Ovary (tissue), 7 donors: ENCODE measurements at regions not wholly inside any gene's neighbourhood (a gene's known extent, or its start where the extent isn't known, plus 50 kb on each side); places are given as distances from the start of the nearest gene placed in this dataset.
"Not testable (repeated sequence)": the region's sequence is repeated elsewhere in the genome, so short reads cannot be mapped to it uniquely, and the experiment has no call there.

Experiments used
- DNase-seq, 5 donors: peaks; one replicate each; pipeline ENCODE4 v3.0.0-alpha.2; 2019 to 2020
- H3K27ac ChIP-seq, 2 donors: fragments of 200-600 bp; one replicate each; pipeline versions ENCODE4 v1.5.1 to v1.8.0; 2019 to 2022
- H3K27me3 ChIP-seq: fragments of 200-600 bp; one replicate; pipeline ENCODE4 v1.8.0; 2022
- H3K36me3 ChIP-seq: fragments of 200-600 bp; sonication (generic); one replicate; pipeline ENCODE4 v1.5.1; 2019
- H3K4me1 ChIP-seq: one replicate; pipeline ENCODE4 v1.8.1; 2013; ENCODE audit warnings: mild to moderate bottlenecking, moderate library complexity; ENCODE audit not compliant: insufficient read depth
- H3K4me3 ChIP-seq: fragments of 200-600 bp; sonication (generic); one replicate; pipeline ENCODE4 v1.5.1; 2017
- H3K9me3 ChIP-seq, 2 donors: fragments of 200-600 bp in 1 of 2; sonication (generic) in 1 of 2; one replicate each; pipeline versions ENCODE4 v1.5.1 to v1.8.1; 2013 to 2019; ENCODE audit warnings: mild to moderate bottlenecking in 1 of 2, moderate library complexity in 1 of 2
- EP300 ChIP-seq: sonication (generic); formaldehyde crosslinking; IDR thresholded peaks from one replicate; pipeline ENCODE4 v1.6.1; 2017; ENCODE audit warnings: antibody characterized with exemption
- POLR2A ChIP-seq: fragments of 450-650 bp; IDR thresholded peaks from one replicate; pipeline ENCODE4 v1.6.1; 2017; ENCODE audit warnings: antibody characterized with exemption, mild to moderate bottlenecking, moderate library complexity
- WGBS, 3 donors: extraction: QIAGEN DNeasy Blood & Tissue Kit in 1 of 3; methylation state at CpG; one replicate each; pipeline versions ENCODE4 v1.1.5 to v1.1.7; 2013 to 2017; 5-methylcytosine and 5-hydroxymethylcytosine counted together
- intact Hi-C, 4 donors: fragments of 100-400 bp; cut with DNase I; formaldehyde crosslinking; loops; one replicate each; pipeline versions ENCODE4 v1.11.0 to v1.15.1; 2022 to 2023
- TF ChIP-seq, protein P1 (sequence below), 3 donors: fragments of 450-650 bp in 2 of 3; fragments of 200-600 bp in 1 of 3; IDR thresholded peaks; one replicate each; pipeline versions ENCODE4 v1.5.1 to v1.8.0; 2016 to 2022; ENCODE audit warnings: antibody characterized with exemption in 3 of 3, mild to moderate bottlenecking in 1 of 3
- donor health status: DM: no; HTN: no; CAD: no; lungs with moderate emphysema.
- donor health status: DM: no; HTN: no; CAD: no.
- donor health status: Bipolar disorder and iron deficiency.
- donor health status: DM: no; HTN: no; CAD: no.
- donor health status: DM: yes; HTN: yes; CAD: no.

DNA sequence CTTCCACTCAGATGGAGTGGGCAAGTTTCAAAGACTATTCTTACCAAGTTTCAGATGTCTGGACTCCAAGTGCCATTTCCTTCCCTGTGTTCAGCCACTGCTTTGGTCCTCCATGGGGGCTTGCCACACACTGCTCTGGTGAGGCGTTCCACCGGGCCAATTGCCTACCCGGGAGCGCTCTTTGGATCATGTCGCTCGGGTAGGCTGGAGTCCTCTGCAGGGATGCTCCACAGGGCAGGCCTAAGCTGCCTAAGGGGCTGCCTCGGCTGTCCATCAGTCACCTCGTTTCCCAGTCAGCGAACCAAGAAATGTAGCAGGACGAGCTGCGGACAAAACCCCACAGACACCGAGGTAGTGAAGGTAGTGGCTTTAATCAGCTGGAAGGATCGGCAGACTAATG is 200.7 kb upstream of the KLF8 start:
- 90% methylated on average over 13 of the region's 13 CpGs for WGBS, 3 donors
- Histone ChIP-seq H3K9me3 (no peaks in the 10 kb centered on the region), H3K36me3 (no peaks in the 10 kb centered on the region), H3K4me3 (no peak overlapping the region), H3K4me1 (no peaks in the 10 kb centered on the region), H3K27ac (no peak overlapping the region), H3K27me3 (no peaks in the 10 kb centered on the region)
- no peak for TF ChIP-seq EP300
- TF ChIP-seq POLR2A: no peak
- TF ChIP-seq, protein P1, sequence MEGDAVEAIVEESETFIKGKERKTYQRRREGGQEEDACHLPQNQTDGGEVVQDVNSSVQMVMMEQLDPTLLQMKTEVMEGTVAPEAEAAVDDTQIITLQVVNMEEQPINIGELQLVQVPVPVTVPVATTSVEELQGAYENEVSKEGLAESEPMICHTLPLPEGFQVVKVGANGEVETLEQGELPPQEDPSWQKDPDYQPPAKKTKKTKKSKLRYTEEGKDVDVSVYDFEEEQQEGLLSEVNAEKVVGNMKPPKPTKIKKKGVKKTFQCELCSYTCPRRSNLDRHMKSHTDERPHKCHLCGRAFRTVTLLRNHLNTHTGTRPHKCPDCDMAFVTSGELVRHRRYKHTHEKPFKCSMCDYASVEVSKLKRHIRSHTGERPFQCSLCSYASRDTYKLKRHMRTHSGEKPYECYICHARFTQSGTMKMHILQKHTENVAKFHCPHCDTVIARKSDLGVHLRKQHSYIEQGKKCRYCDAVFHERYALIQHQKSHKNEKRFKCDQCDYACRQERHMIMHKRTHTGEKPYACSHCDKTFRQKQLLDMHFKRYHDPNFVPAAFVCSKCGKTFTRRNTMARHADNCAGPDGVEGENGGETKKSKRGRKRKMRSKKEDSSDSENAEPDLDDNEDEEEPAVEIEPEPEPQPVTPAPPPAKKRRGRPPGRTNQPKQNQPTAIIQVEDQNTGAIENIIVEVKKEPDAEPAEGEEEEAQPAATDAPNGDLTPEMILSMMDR (IDR thresholded peaks at IDR 0.05): no peak
- intact Hi-C loops: no loop called here
- DNase-seq: no peak

DNA sequence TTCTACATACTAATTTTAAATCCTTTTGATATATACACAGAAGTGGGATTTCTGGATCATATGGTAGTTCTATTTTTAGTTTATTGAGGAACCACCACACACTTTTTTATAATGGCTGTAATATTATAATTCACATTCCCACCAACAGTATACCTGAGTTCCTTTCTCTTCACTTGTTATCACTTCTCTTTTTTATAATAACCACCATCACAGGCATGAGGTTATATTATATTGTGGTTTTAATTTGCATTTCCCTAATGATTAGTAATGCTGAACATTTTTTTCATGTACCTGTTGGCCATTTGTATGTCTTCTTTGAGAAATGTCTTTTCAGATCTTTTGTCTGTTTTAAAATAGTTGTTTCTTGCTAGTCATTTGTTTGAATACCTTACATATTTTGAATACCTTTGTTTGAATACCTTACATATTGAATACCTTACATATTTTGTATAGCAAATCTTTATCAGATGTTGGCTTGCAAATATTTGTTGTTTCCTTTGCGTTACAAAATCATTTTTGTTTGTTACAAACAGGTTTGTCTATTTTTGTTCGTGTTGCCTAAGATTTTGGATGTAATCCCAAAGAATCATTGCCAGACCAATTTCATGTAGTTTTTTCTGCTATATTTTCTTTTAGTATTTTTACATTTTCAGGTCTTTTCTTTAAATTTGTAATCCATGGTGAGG is 198.5 kb upstream of the KLF8 start:
- no peak for DNase-seq
- no peaks in the 10 kb centered on the region for H3K9me3 ChIP-seq
- H3K27me3 ChIP-seq: no peaks in the 10 kb centered on the region
- WGBS, 3 donors: 39 to 59% (median 43%) methylated on average over 2 of the region's 2 CpGs
- intact Hi-C loops: no loop called here
- no peak for TF ChIP-seq EP300
- TF ChIP-seq POLR2A: no peak
- TF ChIP-seq, protein P1 (IDR thresholded peaks at IDR 0.05): no peak
- H3K27ac ChIP-seq: no peak overlapping the region
- no peaks in the 10 kb centered on the region for H3K36me3 ChIP-seq
- no peak overlapping the region for H3K4me3 ChIP-seq
- no peaks in the 10 kb centered on the region for H3K4me1 ChIP-seq

DNA sequence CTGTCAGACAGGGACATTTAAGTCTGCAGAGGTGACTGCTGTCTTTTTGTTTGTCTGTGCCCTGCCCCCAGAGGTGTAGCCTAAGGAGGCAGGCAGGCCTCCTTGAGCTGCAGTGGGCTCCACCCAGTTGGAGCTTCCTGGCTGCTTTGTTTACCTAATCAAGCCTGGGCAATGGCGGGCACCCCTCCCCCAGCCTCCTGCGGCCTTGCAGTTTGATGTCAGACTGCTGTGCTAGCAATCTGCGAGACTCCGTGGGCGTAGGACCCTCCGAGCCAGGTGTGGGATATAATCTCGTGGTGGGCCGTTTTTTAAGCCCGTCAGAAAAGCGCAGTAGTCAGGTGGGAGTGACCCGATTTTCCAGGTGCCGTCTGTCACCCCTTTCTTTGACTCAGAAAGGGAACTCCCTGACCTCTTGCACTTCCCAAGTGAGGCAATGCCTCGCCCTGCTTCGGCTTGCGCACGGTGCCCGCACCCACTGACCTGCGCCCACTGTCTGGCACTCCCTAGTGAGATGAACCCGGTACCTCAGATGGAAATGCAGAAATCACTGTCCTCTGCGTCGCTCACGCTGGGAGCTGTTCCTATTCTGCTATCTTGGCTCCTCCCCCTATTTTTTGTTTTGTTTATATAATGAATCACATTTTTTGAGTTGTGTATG is 179.4 kb upstream of the KLF8 start:
- intact Hi-C loops: not testable (repeated sequence)
- 76 to 79% (median 76%) methylated on average over 22 of the region's 22 CpGs for WGBS, 3 donors

DNA sequence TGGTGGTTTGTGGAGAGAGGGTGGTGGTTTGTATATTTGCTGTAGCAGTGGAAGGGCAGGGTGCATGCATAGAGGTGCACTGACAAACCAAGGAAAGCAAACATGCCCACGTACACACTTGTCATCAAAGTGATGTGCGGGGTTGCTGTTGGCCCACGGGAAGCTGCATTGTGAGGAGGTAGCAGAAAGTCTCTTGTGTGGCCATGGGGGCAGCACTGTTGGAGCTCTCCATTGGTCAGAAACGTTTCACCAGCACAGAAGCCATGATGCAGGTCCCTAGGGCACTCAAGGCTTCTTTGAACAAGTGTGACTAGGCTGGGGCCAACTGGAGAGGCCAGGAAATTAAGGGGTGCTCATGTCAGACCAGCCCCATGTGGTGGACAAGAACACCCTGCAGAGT is 174.8 kb upstream of the KLF8 start:
- TF ChIP-seq POLR2A (no peak), EP300 (no peak)
- TF ChIP-seq, protein P1 (IDR thresholded peaks at IDR 0.05): no peak
- Histone ChIP-seq H3K9me3 (no peaks in the 10 kb centered on the region), H3K4me3 (no peak overlapping the region), H3K4me1 (no peaks in the 10 kb centered on the region), H3K36me3 (no peaks in the 10 kb centered on the region), H3K27ac (no peak overlapping the region), H3K27me3 (no peaks in the 10 kb centered on the region)
- no peak for DNase-seq
- intact Hi-C loops: no loop called here
- 70 to 82% (median 76%) methylated on average over 4 of the region's 4 CpGs for WGBS, 3 donors

More for the DNA sequence above, 179.4 kb upstream of the KLF8 start:
- not testable (repeated sequence) for H3K27ac ChIP-seq, H3K27me3 ChIP-seq, H3K36me3 ChIP-seq, H3K4me3 ChIP-seq, H3K4me1 ChIP-seq, H3K9me3 ChIP-seq, DNase-seq

DNA sequence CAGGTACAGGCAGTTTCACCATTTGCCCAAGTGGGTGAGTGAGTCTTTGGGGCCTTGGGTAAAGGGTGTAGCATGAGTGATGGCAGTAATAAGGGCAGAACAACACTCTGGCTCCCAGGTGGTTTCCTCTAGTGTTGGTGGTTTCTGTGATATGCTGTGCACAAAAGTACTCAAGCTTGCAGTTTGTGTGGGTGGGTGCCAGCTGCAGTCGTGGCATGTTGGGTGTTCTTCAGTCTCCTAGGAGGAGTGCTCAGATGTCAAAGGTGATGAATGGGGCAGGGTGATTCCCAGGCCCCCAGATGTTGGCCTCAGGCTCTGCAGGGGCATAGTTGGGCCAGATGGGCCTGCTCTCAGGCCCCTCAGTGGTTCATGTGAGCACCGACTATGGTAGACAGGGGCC is 166.1 kb upstream of the KLF8 start:
- WGBS, 3 donors: 23 to 59% (median 47%) methylated on average over 2 of the region's 2 CpGs
- intact Hi-C loops: no loop called here
- Histone ChIP-seq H3K36me3 (no peaks in the 10 kb centered on the region), H3K4me3 (no peak overlapping the region), H3K9me3 (no peaks in the 10 kb centered on the region), H3K27me3 (no peaks in the 10 kb centered on the region), H3K27ac (no peak overlapping the region), H3K4me1 (no peaks in the 10 kb centered on the region)
- no peak for DNase-seq
- TF ChIP-seq POLR2A (no peak), EP300 (no peak)
- TF ChIP-seq, protein P1 (IDR thresholded peaks at IDR 0.05): no peak
